H9 (cell line): ENCODE measurements at regions not wholly inside any gene's neighbourhood (a gene's known extent, or its start where the extent isn't known, plus 50 kb on each side); places are given as distances from the start of the nearest gene placed in this dataset.

Experiments
- DNase-seq: peaks from one replicate; pipeline ENCODE4 v3.0.0-alpha.2; 2017
- H2AFZ ChIP-seq: one replicate; pipeline ENCODE4 v1.6.1; 2013; ENCODE audit warnings: mild to moderate bottlenecking, low read length, control low read depth, moderate library complexity
- H2AK5ac ChIP-seq: 2 replicates; pipeline ENCODE4 v1.6.1; 2013; ENCODE audit warnings: low read length, control low read depth, mixed read lengths; ENCODE audit not compliant: insufficient read length
- H2BK120ac ChIP-seq: one replicate; pipeline ENCODE4 v1.6.1; 2013; ENCODE audit warnings: low read depth, mild to moderate bottlenecking, low read length, control low read depth, inconsistent platforms; ENCODE audit not compliant: poor library complexity, severe bottlenecking
- H2BK12ac ChIP-seq: 2 replicates; pipeline ENCODE4 v1.6.1; 2013; ENCODE audit warnings: low read length, control low read depth, mixed read lengths, low read depth; ENCODE audit not compliant: insufficient read length
- H2BK15ac ChIP-seq: 2 replicates; pipeline ENCODE4 v1.6.1; 2013; ENCODE audit warnings: low read depth, low read length, control low read depth
- H2BK20ac ChIP-seq: one replicate; pipeline ENCODE4 v1.6.1; 2013; ENCODE audit warnings: low read depth, mild to moderate bottlenecking, low read length, control low read depth, inconsistent platforms; ENCODE audit not compliant: poor library complexity, severe bottlenecking
- H2BK5ac ChIP-seq: 2 replicates; pipeline ENCODE4 v1.6.1; 2013; ENCODE audit warnings: low read length, control low read depth, mixed read lengths; ENCODE audit not compliant: insufficient read length
- H3K14ac ChIP-seq: 2 replicates; pipeline ENCODE4 v1.6.1; 2013; ENCODE audit warnings: low read length, control low read depth; ENCODE audit not compliant: insufficient read depth
- H3K18ac ChIP-seq: 2 replicates; pipeline ENCODE4 v1.6.1; 2013; ENCODE audit warnings: low read depth, mild to moderate bottlenecking, mixed read lengths, low read length, control low read depth; ENCODE audit not compliant: insufficient read length
- H3K23ac ChIP-seq: 2 replicates; pipeline ENCODE4 v1.6.1; 2013; ENCODE audit warnings: low read length, control low read depth, mixed read lengths, low read depth; ENCODE audit not compliant: insufficient read length
- H3K23me2 ChIP-seq: 2 replicates; pipeline ENCODE4 v1.6.1; 2013; ENCODE audit warnings: low read depth, mild to moderate bottlenecking, mixed read lengths, low read length, control low read depth; ENCODE audit not compliant: insufficient read length, poor library complexity, severe bottlenecking
- H3K27ac ChIP-seq: 2 replicates; pipeline ENCODE4 v1.5.1; 2013; ENCODE audit warnings: low read length, control low read depth, mixed read lengths, low read depth; ENCODE audit not compliant: insufficient read length
- H3K27me3 ChIP-seq: 2 replicates; pipeline ENCODE4 v1.6.1; 2013; ENCODE audit warnings: low read length, control low read depth, inconsistent platforms; ENCODE audit not compliant: insufficient read depth
- H3K4ac ChIP-seq: 2 replicates; pipeline ENCODE4 v1.6.1; 2013; ENCODE audit warnings: low read depth, mild to moderate bottlenecking, control low read depth, inconsistent platforms, low read length, moderate library complexity
- H3K4me1 ChIP-seq: 2 replicates; pipeline ENCODE4 v1.6.1; 2013; ENCODE audit warnings: low read length, control low read depth, inconsistent platforms; ENCODE audit not compliant: insufficient read depth
- H3K4me2 ChIP-seq: 2 replicates; pipeline ENCODE4 v1.6.1; 2013; ENCODE audit warnings: low read length, control low read depth, mixed read lengths; ENCODE audit not compliant: insufficient read length, insufficient read depth
- H3K56ac ChIP-seq: 2 replicates; pipeline ENCODE4 v1.6.1; 2013; ENCODE audit warnings: low read depth, mild to moderate bottlenecking, mixed read lengths, low read length, control low read depth; ENCODE audit not compliant: insufficient read length
- H3K79me1 ChIP-seq: 2 replicates; pipeline ENCODE4 v1.6.1; 2013; ENCODE audit warnings: low read depth, mild to moderate bottlenecking, moderate library complexity, low read length, control low read depth, inconsistent platforms; ENCODE audit not compliant: insufficient read depth, poor library complexity, severe bottlenecking
- H3K79me2 ChIP-seq: 2 replicates; pipeline ENCODE4 v1.6.1; 2013; ENCODE audit warnings: low read length, control low read depth, inconsistent platforms; ENCODE audit not compliant: insufficient read depth
- H3K9ac ChIP-seq: 2 replicates; pipeline ENCODE4 v1.6.1; 2013; ENCODE audit warnings: low read length, control low read depth, mixed read lengths; ENCODE audit not compliant: insufficient read length; ENCODE audit errors: extremely low read depth
- H3K9me3 ChIP-seq: one replicate; pipeline ENCODE4 v1.6.1; 2013; ENCODE audit warnings: low read depth, low read length, inconsistent platforms; ENCODE audit not compliant: control insufficient read depth
- H3T11ph ChIP-seq: one replicate; pipeline ENCODE4 v1.6.1; 2013; ENCODE audit warnings: mild to moderate bottlenecking, low read length, control low read depth, inconsistent platforms
- H4K20me1 ChIP-seq: one replicate; pipeline ENCODE4 v1.6.1; 2013; ENCODE audit not compliant: control insufficient read depth, insufficient read length, insufficient read depth
- H4K5ac ChIP-seq: 2 replicates; pipeline ENCODE4 v1.6.1; 2013; ENCODE audit warnings: low read depth, mild to moderate bottlenecking, mixed read lengths, low read length, control low read depth; ENCODE audit not compliant: insufficient read length
- H4K8ac ChIP-seq: replicated peaks from 2 replicates; pipeline ENCODE4 v1.6.1; 2013; ENCODE audit warnings: low read length, control low read depth, mixed read lengths, low read depth; ENCODE audit not compliant: insufficient read length
- H4K91ac ChIP-seq: 2 replicates; pipeline ENCODE4 v1.6.1; 2013; ENCODE audit warnings: low read depth, mild to moderate bottlenecking, moderate library complexity, mixed read lengths, low read length, control low read depth; ENCODE audit not compliant: insufficient read length
- H3K27ac Mint-ChIP-seq, 3 experiments: 2 replicates in 2 of 3; 3 replicates in 1 of 3; pipeline ENCODE4 v1.8.0; 2020 to 2021; ENCODE audit warnings: mixed read lengths in 3 of 3, mild to moderate bottlenecking in 1 of 3, moderate library complexity in 1 of 3
- H3K27me3 Mint-ChIP-seq: 2 replicates; pipeline ENCODE4 v1.8.0; 2021; ENCODE audit warnings: low read depth, mild to moderate bottlenecking, moderate library complexity, mixed read lengths
- H3K36me3 Mint-ChIP-seq, 3 experiments: 2 replicates in 2 of 3; 3 replicates in 1 of 3; pipeline ENCODE4 v1.8.0; 2020 to 2021; ENCODE audit warnings: low read depth in 3 of 3, mixed read lengths in 3 of 3; ENCODE audit not compliant: insufficient read depth in 1 of 3
- H3K4me1 Mint-ChIP-seq, 2 experiments: 2 replicates each; pipeline ENCODE4 v1.8.0; 2020; ENCODE audit warnings: mixed read lengths in 2 of 2
- H3K4me3 Mint-ChIP-seq, 2 experiments: 2 replicates in 1 of 2; 3 replicates in 1 of 2; pipeline ENCODE4 v1.8.0; 2020 to 2021; ENCODE audit warnings: mild to moderate bottlenecking in 2 of 2, mixed read lengths in 2 of 2, moderate library complexity in 1 of 2
- H3K9me3 Mint-ChIP-seq, 2 experiments: 2 replicates in 1 of 2; 3 replicates in 1 of 2; pipeline ENCODE4 v1.8.0; 2020; ENCODE audit warnings: mild to moderate bottlenecking in 2 of 2, mixed read lengths in 2 of 2, moderate library complexity in 1 of 2
- WGBS: extraction: QIAGEN DNeasy Blood & Tissue Kit; methylation state at CpG from one replicate; pipeline ENCODE4 v1.1.7; 2013; ENCODE audit warnings: missing lambda C conversion rate, low lambda C conversion rate, mixed read lengths; ENCODE audit not compliant: insufficient read length; ENCODE audit errors: extremely low coverage; 5-methylcytosine and 5-hydroxymethylcytosine counted together
- TF ChIP-seq, protein P1 (sequence below): fragments of 200-600 bp; sonication (generic); conservative IDR thresholded peaks from 3 replicates; pipeline ENCODE4 v1.8.0; 2021; ENCODE audit warnings: antibody characterized with exemption, mild to moderate bottlenecking

DNA sequence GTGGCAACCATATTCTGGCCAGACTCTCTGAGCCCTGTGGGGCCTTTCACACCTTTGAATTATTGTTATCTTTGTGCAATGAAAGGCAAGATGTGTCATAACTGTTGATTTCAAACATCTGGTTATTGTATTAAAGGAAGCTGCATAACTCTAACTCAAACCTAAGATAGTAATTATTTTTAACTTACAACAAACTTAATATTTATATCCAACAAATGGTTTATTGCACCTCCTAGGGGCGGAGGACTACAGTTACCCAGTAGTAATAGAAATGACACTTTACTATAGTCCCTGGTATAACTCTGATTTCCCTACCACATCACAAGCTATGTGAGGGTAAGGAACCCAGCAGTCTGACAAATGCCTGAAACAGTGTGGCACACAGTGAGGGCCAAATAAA, 363.9 kb upstream of the SUCLG2 start:
- Mint-ChIP-seq H3K27me3 (no peaks in the 10 kb centered on the region), H3K4me3 (no peak overlapping the region), H3K27ac (no peak overlapping the region), H3K36me3 (no peaks in the 10 kb centered on the region), H3K4me1 (peaks cover 0 to 2% of the 10 kb centered on the region in 2 experiments; a peak in 1 of 4 replicates), H3K9me3 (no peaks in the 10 kb centered on the region)
- H3K27ac ChIP-seq: no peak overlapping the region
- TF ChIP-seq, protein P1, sequence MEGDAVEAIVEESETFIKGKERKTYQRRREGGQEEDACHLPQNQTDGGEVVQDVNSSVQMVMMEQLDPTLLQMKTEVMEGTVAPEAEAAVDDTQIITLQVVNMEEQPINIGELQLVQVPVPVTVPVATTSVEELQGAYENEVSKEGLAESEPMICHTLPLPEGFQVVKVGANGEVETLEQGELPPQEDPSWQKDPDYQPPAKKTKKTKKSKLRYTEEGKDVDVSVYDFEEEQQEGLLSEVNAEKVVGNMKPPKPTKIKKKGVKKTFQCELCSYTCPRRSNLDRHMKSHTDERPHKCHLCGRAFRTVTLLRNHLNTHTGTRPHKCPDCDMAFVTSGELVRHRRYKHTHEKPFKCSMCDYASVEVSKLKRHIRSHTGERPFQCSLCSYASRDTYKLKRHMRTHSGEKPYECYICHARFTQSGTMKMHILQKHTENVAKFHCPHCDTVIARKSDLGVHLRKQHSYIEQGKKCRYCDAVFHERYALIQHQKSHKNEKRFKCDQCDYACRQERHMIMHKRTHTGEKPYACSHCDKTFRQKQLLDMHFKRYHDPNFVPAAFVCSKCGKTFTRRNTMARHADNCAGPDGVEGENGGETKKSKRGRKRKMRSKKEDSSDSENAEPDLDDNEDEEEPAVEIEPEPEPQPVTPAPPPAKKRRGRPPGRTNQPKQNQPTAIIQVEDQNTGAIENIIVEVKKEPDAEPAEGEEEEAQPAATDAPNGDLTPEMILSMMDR: peak; percentile 48
- no peaks in the 10 kb centered on the region for H3K4me1 ChIP-seq
- no peak overlapping the region for H3K4me2 ChIP-seq
- H3K18ac ChIP-seq: no peak overlapping the region
- no peak overlapping the region for H4K91ac ChIP-seq
- no peaks in the 10 kb centered on the region for H3K23me2 ChIP-seq
- no peak overlapping the region for H2BK120ac ChIP-seq
- no peak overlapping the region for H2BK20ac ChIP-seq
- no peak overlapping the region for H3K56ac ChIP-seq
- no peak overlapping the region for H2BK15ac ChIP-seq
- H4K8ac ChIP-seq: no peak overlapping the region
- H3K79me1 ChIP-seq: no peaks in the 10 kb centered on the region
- H3K23ac ChIP-seq: no peak overlapping the region
- WGBS: no CpG with 5 or more reads among the region's 1 CpG
- no peaks in the 10 kb centered on the region for H3K79me2 ChIP-seq
- no peak overlapping the region for H2BK5ac ChIP-seq
- no peak overlapping the region for H3K4ac ChIP-seq
- no peak overlapping the region for H2AFZ ChIP-seq
- H2AK5ac ChIP-seq: no peak overlapping the region
- no peak overlapping the region for H2BK12ac ChIP-seq
- DNase-seq: no peak
- H3K9ac ChIP-seq: no peak overlapping the region
- H4K5ac ChIP-seq: no peak overlapping the region
- no peaks in the 10 kb centered on the region for H3K27me3 ChIP-seq
- no peak overlapping the region for H3T11ph ChIP-seq
- H4K20me1 ChIP-seq: no peaks in the 10 kb centered on the region
- H3K9me3 ChIP-seq: no peaks in the 10 kb centered on the region
- no peak overlapping the region for H3K14ac ChIP-seq
